ENCODE measurements at regions not wholly inside any gene's neighbourhood (a gene's known extent, or its start where the extent isn't known, plus 50 kb on each side); places are given as distances from the start of the nearest gene placed in this dataset.
"Not testable (repeated sequence)": the region's sequence is repeated elsewhere in the genome, so short reads cannot be mapped to it uniquely, and the experiment has no call there.

DNA sequence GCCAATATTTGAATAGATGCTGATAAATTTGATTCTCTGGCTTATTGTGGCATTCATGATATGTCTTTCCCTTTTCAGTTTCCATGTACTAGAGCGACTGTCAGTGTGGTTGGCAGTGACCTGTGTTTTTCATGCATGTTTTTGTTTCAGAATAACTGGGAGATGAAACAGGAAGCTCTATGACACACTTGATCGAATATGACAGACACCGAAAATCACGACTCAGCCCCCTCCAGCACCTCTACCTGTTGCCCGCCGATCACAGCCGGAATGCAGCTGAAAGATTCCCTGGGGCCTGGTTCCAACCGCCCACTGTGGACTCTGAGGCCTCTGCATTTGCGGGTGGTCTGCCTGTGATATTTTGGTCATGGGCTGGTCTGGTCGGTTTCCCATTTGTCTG lies 226.8 kb upstream of the PLGLB2 start:
- TF ChIP-seq, protein P1, sequence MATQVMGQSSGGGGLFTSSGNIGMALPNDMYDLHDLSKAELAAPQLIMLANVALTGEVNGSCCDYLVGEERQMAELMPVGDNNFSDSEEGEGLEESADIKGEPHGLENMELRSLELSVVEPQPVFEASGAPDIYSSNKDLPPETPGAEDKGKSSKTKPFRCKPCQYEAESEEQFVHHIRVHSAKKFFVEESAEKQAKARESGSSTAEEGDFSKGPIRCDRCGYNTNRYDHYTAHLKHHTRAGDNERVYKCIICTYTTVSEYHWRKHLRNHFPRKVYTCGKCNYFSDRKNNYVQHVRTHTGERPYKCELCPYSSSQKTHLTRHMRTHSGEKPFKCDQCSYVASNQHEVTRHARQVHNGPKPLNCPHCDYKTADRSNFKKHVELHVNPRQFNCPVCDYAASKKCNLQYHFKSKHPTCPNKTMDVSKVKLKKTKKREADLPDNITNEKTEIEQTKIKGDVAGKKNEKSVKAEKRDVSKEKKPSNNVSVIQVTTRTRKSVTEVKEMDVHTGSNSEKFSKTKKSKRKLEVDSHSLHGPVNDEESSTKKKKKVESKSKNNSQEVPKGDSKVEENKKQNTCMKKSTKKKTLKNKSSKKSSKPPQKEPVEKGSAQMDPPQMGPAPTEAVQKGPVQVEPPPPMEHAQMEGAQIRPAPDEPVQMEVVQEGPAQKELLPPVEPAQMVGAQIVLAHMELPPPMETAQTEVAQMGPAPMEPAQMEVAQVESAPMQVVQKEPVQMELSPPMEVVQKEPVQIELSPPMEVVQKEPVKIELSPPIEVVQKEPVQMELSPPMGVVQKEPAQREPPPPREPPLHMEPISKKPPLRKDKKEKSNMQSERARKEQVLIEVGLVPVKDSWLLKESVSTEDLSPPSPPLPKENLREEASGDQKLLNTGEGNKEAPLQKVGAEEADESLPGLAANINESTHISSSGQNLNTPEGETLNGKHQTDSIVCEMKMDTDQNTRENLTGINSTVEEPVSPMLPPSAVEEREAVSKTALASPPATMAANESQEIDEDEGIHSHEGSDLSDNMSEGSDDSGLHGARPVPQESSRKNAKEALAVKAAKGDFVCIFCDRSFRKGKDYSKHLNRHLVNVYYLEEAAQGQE (tag by site-specific recombination; IDR thresholded peaks at IDR 0.05), result not testable (repeated sequence)
- not testable (repeated sequence) for TF ChIP-seq MYNN (tag by site-specific recombination; IDR thresholded peaks at IDR 0.05; ENCODE audit: borderline replicate concordance)
